Neuronal stem cell (in vitro differentiated cells): ENCODE measurements at regions not wholly inside any gene's neighbourhood (a gene's known extent, or its start where the extent isn't known, plus 50 kb on each side); places are given as distances from the start of the nearest gene placed in this dataset.

Experiments
- DNase-seq: peaks from one replicate; pipeline ENCODE4 v3.0.0-alpha.2; 2013; ENCODE audit warnings: low spot score
- H2AFZ ChIP-seq: one replicate; pipeline ENCODE4 v1.6.1; 2013; ENCODE audit warnings: mild to moderate bottlenecking, low read length, inconsistent platforms
- H2AK5ac ChIP-seq: 2 replicates; pipeline ENCODE4 v1.6.1; 2013; ENCODE audit warnings: low read depth, mild to moderate bottlenecking, inconsistent platforms, low read length, moderate library complexity, mixed read lengths
- H2BK120ac ChIP-seq: 2 replicates; pipeline ENCODE4 v1.6.1; 2013; ENCODE audit warnings: low read depth, mild to moderate bottlenecking, inconsistent platforms, low read length, moderate library complexity, mixed read lengths
- H2BK12ac ChIP-seq: one replicate; pipeline ENCODE4 v1.6.1; 2013; ENCODE audit warnings: low read length, inconsistent platforms
- H2BK15ac ChIP-seq: 2 replicates; pipeline ENCODE4 v1.6.1; 2013; ENCODE audit warnings: mild to moderate bottlenecking, low read length, inconsistent platforms, mixed read lengths
- H2BK5ac ChIP-seq: one replicate; pipeline ENCODE4 v1.6.1; 2013; ENCODE audit warnings: inconsistent platforms, mild to moderate bottlenecking, low read length, moderate library complexity
- H3K14ac ChIP-seq: one replicate; pipeline ENCODE4 v1.6.1; 2013; ENCODE audit warnings: low read length, inconsistent platforms
- H3K18ac ChIP-seq: 2 replicates; pipeline ENCODE4 v1.6.1; 2013; ENCODE audit warnings: low read length, inconsistent platforms
- H3K23ac ChIP-seq: 2 replicates; pipeline ENCODE4 v1.6.1; 2013; ENCODE audit warnings: low read depth, mild to moderate bottlenecking, mixed read lengths, low read length, inconsistent platforms; ENCODE audit not compliant: poor library complexity
- H3K27ac ChIP-seq: replicated peaks from 3 replicates; pipeline ENCODE4 v1.5.1; 2013; ENCODE audit warnings: low read length, inconsistent platforms
- H3K27me3 ChIP-seq, 3 experiments: 2 replicates each; pipeline ENCODE4 v1.6.1; 2013; ENCODE audit warnings: low read length in 3 of 3, mild to moderate bottlenecking in 2 of 3, inconsistent platforms in 1 of 3, low read depth in 1 of 3, mixed read lengths in 1 of 3, moderate library complexity in 1 of 3; ENCODE audit not compliant: control insufficient read depth in 3 of 3, insufficient read depth in 3 of 3
- H3K36me3 ChIP-seq, 2 donors: replicated peaks in 1 of 2; 2 replicates each; pipeline ENCODE4 v1.6.1; 2013; ENCODE audit warnings: low read length in 2 of 2; ENCODE audit not compliant: control insufficient read depth in 2 of 2, insufficient read depth in 2 of 2
- H3K4ac ChIP-seq: 2 replicates; pipeline ENCODE4 v1.6.1; 2013; ENCODE audit warnings: inconsistent platforms, mild to moderate bottlenecking, low read length, moderate library complexity
- H3K4me1 ChIP-seq, 2 donors: 1 replicate in 1 of 2; 2 replicates in 1 of 2; pipeline ENCODE4 v1.6.1; 2013; ENCODE audit warnings: low read length in 2 of 2, low read depth in 1 of 2; ENCODE audit not compliant: control insufficient read depth in 2 of 2, insufficient read depth in 1 of 2
- H3K4me2 ChIP-seq: one replicate; pipeline ENCODE4 v1.6.1; 2013; ENCODE audit warnings: mild to moderate bottlenecking, low read length, inconsistent platforms; ENCODE audit not compliant: insufficient read depth, poor library complexity, severe bottlenecking
- H3K4me3 ChIP-seq, 2 donors: 2 replicates each; pipeline ENCODE4 v1.5.1; 2013; ENCODE audit warnings: low read length in 2 of 2, mild to moderate bottlenecking in 2 of 2, inconsistent platforms in 1 of 2, moderate library complexity in 1 of 2
- H3K79me1 ChIP-seq: one replicate; pipeline ENCODE4 v1.6.1; 2013; ENCODE audit warnings: low read depth, mild to moderate bottlenecking, inconsistent platforms, low read length, moderate library complexity
- H3K9ac ChIP-seq: one replicate; pipeline ENCODE4 v1.6.1; 2013; ENCODE audit warnings: mild to moderate bottlenecking, low read depth, low read length, inconsistent platforms; ENCODE audit not compliant: poor library complexity
- H3K9me3 ChIP-seq, 2 donors: replicated peaks in 1 of 2; 2 replicates each; pipeline versions ENCODE3 to v1.6.1; 2013; ENCODE audit warnings: low read length in 2 of 2, mild to moderate bottlenecking in 2 of 2, inconsistent platforms in 1 of 2, low read depth in 1 of 2, mixed read lengths in 1 of 2, moderate library complexity in 1 of 2; ENCODE audit not compliant: control insufficient read depth in 2 of 2, insufficient read depth in 1 of 2
- H4K8ac ChIP-seq: one replicate; pipeline ENCODE4 v1.6.1; 2013; ENCODE audit warnings: low read depth, mild to moderate bottlenecking, inconsistent platforms, low read length, moderate library complexity
- H4K91ac ChIP-seq: one replicate; pipeline ENCODE4 v1.6.1; 2013; ENCODE audit warnings: low read length, low read depth, mild to moderate bottlenecking, inconsistent platforms; ENCODE audit not compliant: poor library complexity
- WGBS, 2 donors: extraction: QIAGEN DNeasy Blood & Tissue Kit; methylation state at CpG; one replicate each; pipeline ENCODE4 v1.1.7; 2013; ENCODE audit warnings: missing lambda C conversion rate in 2 of 2, mixed read lengths in 1 of 2; ENCODE audit not compliant: insufficient read length in 2 of 2, insufficient replicate concordance in 1 of 2; ENCODE audit errors: extremely low coverage in 2 of 2; 5-methylcytosine and 5-hydroxymethylcytosine counted together

- no peaks in the 10 kb centered on the region for H3K36me3 ChIP-seq
- H3K4ac ChIP-seq = no peak overlapping the region
- no peak overlapping the region for H3K14ac ChIP-seq
- no peak overlapping the region for H2AFZ ChIP-seq
- H3K79me1 ChIP-seq = no peaks in the 10 kb centered on the region
- no peak overlapping the region for H2AK5ac ChIP-seq
- H2BK12ac ChIP-seq = no peak overlapping the region
- no peak overlapping the region for H4K91ac ChIP-seq
- no peak overlapping the region for H3K9ac ChIP-seq
- no peak overlapping the region for H2BK120ac ChIP-seq
- no peak overlapping the region for H3K4me3 ChIP-seq
- H3K18ac ChIP-seq = no peak overlapping the region
- H3K23ac ChIP-seq = no peak overlapping the region
- no peak overlapping the region for H4K8ac ChIP-seq
- no peaks in the 10 kb centered on the region for H3K4me1 ChIP-seq
- H3K4me2 ChIP-seq = no peak overlapping the region
- no peaks in the 10 kb centered on the region for H3K27me3 ChIP-seq
- no peak for DNase-seq
- peaks cover 0 to 1% of the 10 kb centered on the region in 2 donors for H3K9me3 ChIP-seq
- no peak overlapping the region for H2BK5ac ChIP-seq
- no peak overlapping the region for H2BK15ac ChIP-seq
- no peak overlapping the region for H3K27ac ChIP-seq
Observed at GRCh38 chr5:112480501-112480900, 61.4 kb upstream of the EPB41L4A start.

DNA sequence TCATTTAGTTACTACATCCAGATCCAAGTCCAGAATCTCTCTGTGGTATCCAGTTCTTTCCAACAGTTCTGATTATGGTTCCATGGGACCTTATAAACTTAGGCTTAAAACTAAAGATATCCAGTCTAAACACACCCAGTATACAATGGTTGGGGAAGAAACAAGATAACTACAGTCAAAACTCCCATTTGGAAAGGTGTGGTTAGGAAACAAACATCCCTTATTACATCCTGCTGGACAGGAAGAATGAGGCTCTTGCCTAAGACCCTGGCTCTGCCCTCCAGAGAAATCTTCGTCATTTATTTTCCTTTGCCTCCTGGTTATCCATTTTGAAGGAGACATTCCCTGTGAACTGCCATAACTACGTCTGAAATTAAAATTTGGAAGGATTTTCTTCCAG is 64.6 kb upstream of the EPB41L4A start:
- no peak for DNase-seq
- Histone ChIP-seq H3K4me2 (no peak overlapping the region), H3K18ac (no peak overlapping the region), H3K4me3 (no peak overlapping the region), H3K27ac (no peak overlapping the region), H2BK5ac (no peak overlapping the region), H4K8ac (no peak overlapping the region), H4K91ac (no peak overlapping the region), H3K27me3 (no peaks in the 10 kb centered on the region), H3K4me1 (no peaks in the 10 kb centered on the region), H2AFZ (no peak overlapping the region), H3K36me3 (no peaks in the 10 kb centered on the region), H3K4ac (no peak overlapping the region), H2AK5ac (no peak overlapping the region), H3K9me3 (peaks cover 0 to 1% of the 10 kb centered on the region in 2 donors), H3K23ac (no peak overlapping the region), H3K14ac (no peak overlapping the region), H2BK120ac (no peak overlapping the region), H3K79me1 (no peaks in the 10 kb centered on the region), H2BK12ac (no peak overlapping the region), H2BK15ac (no peak overlapping the region), H3K9ac (no peak overlapping the region)
- WGBS, 2 donors = no CpG with 5 or more reads among the region's 2 CpGs

DNA sequence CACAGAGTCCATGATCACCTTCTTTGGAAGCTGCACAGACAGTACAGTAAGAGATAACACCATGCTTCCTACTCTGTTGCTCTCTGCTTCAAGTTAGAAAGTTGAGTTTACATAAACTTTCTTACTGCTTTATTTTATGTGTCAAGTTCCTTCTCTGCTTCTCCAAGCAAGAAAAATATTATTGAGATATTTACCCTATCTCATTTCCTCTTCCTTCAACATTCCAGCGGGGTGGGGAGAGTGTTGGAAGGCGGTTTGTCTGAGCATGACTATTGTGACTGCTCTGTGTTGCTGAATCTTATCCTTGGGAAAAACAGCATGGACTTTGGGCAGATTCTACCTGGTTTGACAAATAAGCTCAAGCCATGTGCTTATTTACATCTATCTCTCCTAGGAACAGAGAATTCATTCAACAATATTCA is 66.9 kb upstream of the EPB41L4A start:
- Histone ChIP-seq H3K23ac (no peak overlapping the region), H3K79me1 (no peaks in the 10 kb centered on the region), H2BK5ac (no peak overlapping the region), H2AK5ac (no peak overlapping the region), H4K91ac (no peak overlapping the region), H3K27ac (no peak overlapping the region), H2BK12ac (no peak overlapping the region), H3K4me2 (no peak overlapping the region), H3K18ac (no peak overlapping the region), H2BK15ac (no peak overlapping the region), H3K27me3 (no peaks in the 10 kb centered on the region), H3K9me3 (peaks cover 0 to 1% of the 10 kb centered on the region in 2 donors), H3K36me3 (no peaks in the 10 kb centered on the region), H3K9ac (no peak overlapping the region), H3K4me3 (no peak overlapping the region), H3K14ac (no peak overlapping the region), H3K4ac (no peak overlapping the region), H2AFZ (no peak overlapping the region), H3K4me1 (no peaks in the 10 kb centered on the region), H2BK120ac (no peak overlapping the region), H4K8ac (no peak overlapping the region)
- WGBS, 2 donors = no CpG with 5 or more reads among the region's 2 CpGs
- no peak for DNase-seq

DNA sequence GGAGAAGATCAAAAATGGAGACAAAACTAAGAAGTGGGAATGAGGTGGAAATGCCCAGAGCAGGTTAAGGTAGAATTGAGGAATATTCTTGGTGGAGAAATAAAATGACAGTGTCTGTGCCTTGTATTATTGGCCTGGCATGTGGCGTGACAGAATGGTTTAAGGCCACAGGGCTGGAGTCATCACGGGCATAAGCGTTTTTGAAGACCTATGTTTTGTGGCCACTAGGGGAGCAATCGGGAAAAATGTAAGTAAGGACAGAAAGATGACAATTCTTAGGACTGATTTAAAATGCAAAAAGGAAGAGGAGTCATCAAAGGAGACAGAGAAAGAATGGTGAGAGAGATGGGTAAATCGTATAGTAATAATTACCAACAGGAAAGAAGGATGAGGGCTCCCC is 72.2 kb upstream of the EPB41L4A start:
- Histone ChIP-seq H4K8ac (no peak overlapping the region), H4K91ac (no peak overlapping the region), H2BK120ac (no peak overlapping the region), H3K4ac (no peak overlapping the region), H2AK5ac (no peak overlapping the region), H3K9ac (no peak overlapping the region), H3K18ac (no peak overlapping the region), H3K9me3 (no peaks in the 10 kb centered on the region), H3K4me3 (no peak overlapping the region), H2BK15ac (no peak overlapping the region), H3K27ac (no peak overlapping the region), H3K27me3 (no peaks in the 10 kb centered on the region), H3K4me2 (no peak overlapping the region), H3K14ac (no peak overlapping the region), H3K23ac (no peak overlapping the region), H2AFZ (no peak overlapping the region), H3K4me1 (no peaks in the 10 kb centered on the region), H2BK5ac (no peak overlapping the region), H3K36me3 (no peaks in the 10 kb centered on the region), H3K79me1 (no peaks in the 10 kb centered on the region), H2BK12ac (no peak overlapping the region)
- WGBS, 2 donors = no CpG with 5 or more reads among the region's 5 CpGs
- DNase-seq = no peak
